Thyroid gland (tissue), 4 donors: ENCODE measurements at regions not wholly inside any gene's neighbourhood (a gene's known extent, or its start where the extent isn't known, plus 50 kb on each side); places are given as distances from the start of the nearest gene placed in this dataset.

Experiments used
- CTCF ChIP-seq, 6 experiments: fragments of 200-600 bp in 3 of 6; fragments of 450-650 bp in 3 of 6; sonication (generic) in 3 of 6; IDR thresholded peaks; one replicate each; pipeline ENCODE4 v1.5.1; 2016 to 2019; ENCODE audit warnings: antibody characterized with exemption in 6 of 6, mild to moderate bottlenecking in 2 of 6, inconsistent platforms in 1 of 6, moderate library complexity in 1 of 6
- POLR2A ChIP-seq, 2 donors: fragments of 450-650 bp; IDR thresholded peaks; one replicate each; pipeline ENCODE4 v1.6.1; 2017; ENCODE audit warnings: antibody characterized with exemption in 2 of 2, mild to moderate bottlenecking in 2 of 2, moderate library complexity in 1 of 2

GRCh38 chr9:115333277-115334070, 215.5 kb upstream of the TNC start:
- TF ChIP-seq CTCF (IDR thresholded peaks at IDR 0.05) (no peak), POLR2A (IDR thresholded peaks at IDR 0.05) (no peak)
